Endothelial cell (in vitro differentiated cells): ENCODE measurements at regions not wholly inside any gene's neighbourhood (a gene's known extent, or its start where the extent isn't known, plus 50 kb on each side); places are given as distances from the start of the nearest gene placed in this dataset.
"Not testable (repeated sequence)": the region's sequence is repeated elsewhere in the genome, so short reads cannot be mapped to it uniquely, and the experiment has no call there.

Source experiments
- DNase-seq: peaks from one replicate; pipeline ENCODE4 v3.0.0; 2021; ENCODE audit warnings: low spot score
- H3K27ac Mint-ChIP-seq: one replicate; pipeline ENCODE4 v1.8.0; 2021; ENCODE audit warnings: mixed read lengths, inconsistent platforms; ENCODE audit not compliant: unreplicated experiment
- H3K27me3 Mint-ChIP-seq: one replicate; pipeline ENCODE4 v1.8.0; 2021; ENCODE audit warnings: mild to moderate bottlenecking, moderate library complexity, mixed read lengths, inconsistent platforms; ENCODE audit not compliant: unreplicated experiment
- H3K36me3 Mint-ChIP-seq: one replicate; pipeline ENCODE4 v1.8.0; 2021; ENCODE audit warnings: mild to moderate bottlenecking, low read depth, mixed read lengths, inconsistent platforms; ENCODE audit not compliant: unreplicated experiment
- H3K4me1 Mint-ChIP-seq: one replicate; pipeline ENCODE4 v1.8.0; 2021; ENCODE audit warnings: mild to moderate bottlenecking, mixed read lengths, inconsistent platforms; ENCODE audit not compliant: unreplicated experiment
- H3K4me3 Mint-ChIP-seq: one replicate; pipeline ENCODE4 v1.8.0; 2021; ENCODE audit warnings: mild to moderate bottlenecking, mixed read lengths, inconsistent platforms; ENCODE audit not compliant: unreplicated experiment
- H3K9me3 Mint-ChIP-seq: one replicate; pipeline ENCODE4 v1.8.0; 2021; ENCODE audit warnings: mixed read lengths, inconsistent platforms; ENCODE audit not compliant: unreplicated experiment
- CTCF ChIP-seq: fragments of 200-600 bp; sonication (generic); IDR thresholded peaks from one replicate; pipeline ENCODE4 v1.5.0; 2021; ENCODE audit warnings: antibody characterized with exemption; ENCODE audit not compliant: unreplicated experiment

- no peak for DNase-seq
- Mint-ChIP-seq H3K4me3 (no peak overlapping the region), H3K9me3 (no peaks in the 10 kb centered on the region), H3K36me3 (no peaks in the 10 kb centered on the region), H3K27me3 (no peaks in the 10 kb centered on the region), H3K27ac (no peak overlapping the region), H3K4me1 (peaks cover 2% of the 10 kb centered on the region)
- TF ChIP-seq CTCF: no peak
Observed at GRCh38 chr4:92241094-92241493, 62.7 kb upstream of the GRID2 start.

- Mint-ChIP-seq H3K4me1 (no peaks in the 10 kb centered on the region), H3K4me3 (no peak overlapping the region), H3K27me3 (no peaks in the 10 kb centered on the region), H3K27ac (no peak overlapping the region), H3K9me3 (no peaks in the 10 kb centered on the region), H3K36me3 (no peaks in the 10 kb centered on the region)
- no peak for DNase-seq
- TF ChIP-seq CTCF: no peak
Observed at GRCh38 chr4:92246384-92246783, 57.4 kb upstream of the GRID2 start.

GRCh38 chr4:92249541-92249940 lies 54.2 kb upstream of the GRID2 start:
- no peaks in the 10 kb centered on the region for H3K27me3 Mint-ChIP-seq

GRCh38 chr4:92251711-92252110 lies 52.1 kb upstream of the GRID2 start:
- Mint-ChIP-seq H3K27me3 (no peaks in the 10 kb centered on the region), H3K9me3 (no peaks in the 10 kb centered on the region)

More at GRCh38 chr4:92249541-92249940, 54.2 kb upstream of the GRID2 start:
- TF ChIP-seq CTCF: no peak
- DNase-seq: no peak
- Mint-ChIP-seq H3K27ac (no peak overlapping the region), H3K4me1 (no peaks in the 10 kb centered on the region), H3K4me3 (no peak overlapping the region), H3K36me3 (no peaks in the 10 kb centered on the region), H3K9me3 (no peaks in the 10 kb centered on the region)

GRCh38 chr4:92252358-92252757 lies 51.4 kb upstream of the GRID2 start:
- not testable (repeated sequence) for H3K4me1 Mint-ChIP-seq, H3K9me3 Mint-ChIP-seq, H3K4me3 Mint-ChIP-seq, H3K36me3 Mint-ChIP-seq, H3K27me3 Mint-ChIP-seq, DNase-seq, H3K27ac Mint-ChIP-seq

More at GRCh38 chr4:92251711-92252110, 52.1 kb upstream of the GRID2 start:
- no peak overlapping the region for H3K27ac Mint-ChIP-seq
- no peaks in the 10 kb centered on the region for H3K4me1 Mint-ChIP-seq
- peaks cover 6% of the 10 kb centered on the region for H3K36me3 Mint-ChIP-seq
- no peak for TF ChIP-seq CTCF
- no peak for DNase-seq
- H3K4me3 Mint-ChIP-seq: no peak overlapping the region

- Mint-ChIP-seq H3K27me3 (peaks cover 2% of the 10 kb centered on the region), H3K27ac (no peak overlapping the region), H3K36me3 (peaks cover 9% of the 10 kb centered on the region), H3K9me3 (no peaks in the 10 kb centered on the region), H3K4me1 (no peaks in the 10 kb centered on the region), H3K4me3 (no peak overlapping the region)
- DNase-seq: no peak
- TF ChIP-seq CTCF: no peak
Observed at GRCh38 chr4:92252846-92253245, 50.9 kb upstream of the GRID2 start.
